Stimulated activated CD4-positive, alpha-beta T cell treated with anti-CD3 and anti-CD28 coated beads, Interleukin-12 subunit alpha, Interleukin-12 subunit beta, amount 100 ng/mL, for 24 hours (primary cell): ENCODE measurements at regions not wholly inside any gene's neighbourhood (a gene's known extent, or its start where the extent isn't known, plus 50 kb on each side); places are given as distances from the start of the nearest gene placed in this dataset.

Experiments
- DNase-seq, 2 experiments: peaks; one replicate each; pipeline ENCODE4 v3.0.0-alpha.2; 2020; ENCODE audit warnings: low read depth in 2 of 2

- no peak for DNase-seq
Observed at GRCh38 chr22:34429314-34429713, 509.0 kb upstream of the LARGE1 start.

DNA sequence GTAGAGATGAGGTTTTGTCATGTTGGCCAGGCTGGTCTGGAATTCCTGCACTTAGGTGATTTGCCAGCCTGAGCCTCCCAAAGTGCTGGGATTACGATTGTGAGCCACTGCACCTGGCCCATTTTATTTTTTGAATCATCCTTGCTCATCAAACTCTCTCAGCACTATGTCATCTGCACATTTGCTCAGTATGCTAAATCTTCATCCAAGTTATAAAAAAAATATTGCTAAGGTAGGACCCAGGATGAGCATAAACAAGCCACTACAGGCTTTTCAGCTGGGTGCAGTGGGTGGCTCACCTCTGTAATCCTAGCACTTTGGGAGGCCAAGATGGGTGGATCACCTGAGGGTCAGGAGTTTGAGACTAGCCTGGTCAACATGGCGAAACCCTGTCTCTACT is 510.1 kb upstream of the LARGE1 start:
- DNase-seq: no peak

GRCh38 chr22:34434371-34434770 is 514.1 kb upstream of the LARGE1 start:
- DNase-seq: no peak

DNA sequence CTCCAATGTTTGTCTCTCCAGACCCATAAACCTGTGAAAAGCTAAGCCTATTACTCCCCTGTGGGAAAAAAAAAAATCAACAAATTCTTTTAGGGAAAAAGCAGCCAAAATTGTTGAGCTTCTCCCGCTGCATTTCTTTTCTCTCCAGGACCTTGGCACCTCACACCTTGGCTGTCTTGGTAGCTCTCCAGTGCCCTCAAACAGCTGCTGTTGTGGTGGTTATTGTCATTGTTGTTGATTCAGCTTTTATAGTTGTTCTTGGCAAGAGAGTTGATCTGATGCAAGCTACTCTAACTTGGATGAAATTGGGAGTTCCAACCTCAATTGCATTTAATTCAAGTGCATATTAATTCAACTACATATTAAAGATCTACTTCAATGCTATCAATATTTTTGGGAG is 516.9 kb upstream of the LARGE1 start:
- DNase-seq: no peak

DNA sequence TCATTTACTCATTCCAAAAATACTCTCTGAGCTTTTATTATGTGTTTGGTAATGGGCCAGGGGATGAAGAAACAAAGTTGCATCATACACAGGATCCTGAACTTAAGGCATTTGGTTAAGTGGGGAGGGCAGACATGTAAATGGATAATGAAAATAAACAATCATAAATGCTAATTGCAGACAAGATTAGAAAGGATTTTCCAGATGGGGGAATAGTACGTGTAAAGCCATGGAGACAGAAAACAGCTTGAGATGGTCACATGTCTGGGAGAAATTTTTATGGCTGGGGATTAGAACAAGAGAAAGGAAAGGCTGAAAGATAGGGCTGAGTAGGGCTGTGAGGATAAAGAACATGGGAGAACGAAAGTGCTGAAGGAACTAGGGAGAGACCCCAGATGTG is 534.3 kb upstream of the LARGE1 start:
- DNase-seq: no peak

DNA sequence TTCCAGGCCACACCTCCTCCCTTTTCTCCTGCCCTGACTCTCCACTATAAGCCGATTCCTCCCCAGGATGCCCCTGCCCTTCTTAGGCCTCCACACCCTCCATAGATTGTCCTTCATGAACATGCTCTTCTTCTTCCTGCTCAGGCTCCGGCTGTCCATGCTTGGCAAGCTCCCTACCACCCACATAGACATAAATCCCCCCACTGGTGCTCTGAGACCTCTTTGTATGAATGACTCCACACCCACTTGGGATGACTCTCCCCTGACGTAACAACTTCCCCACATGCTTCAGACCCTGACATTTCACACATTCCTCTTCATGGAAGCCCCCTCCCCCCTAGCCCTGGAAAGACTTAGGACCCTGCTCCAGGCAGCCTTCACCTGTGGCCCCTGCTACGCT is 542.5 kb upstream of the LARGE1 start:
- DNase-seq: no peak

- DNase-seq: no peak
Observed at GRCh38 chr22:34475886-34476285, 555.6 kb upstream of the LARGE1 start.

DNA sequence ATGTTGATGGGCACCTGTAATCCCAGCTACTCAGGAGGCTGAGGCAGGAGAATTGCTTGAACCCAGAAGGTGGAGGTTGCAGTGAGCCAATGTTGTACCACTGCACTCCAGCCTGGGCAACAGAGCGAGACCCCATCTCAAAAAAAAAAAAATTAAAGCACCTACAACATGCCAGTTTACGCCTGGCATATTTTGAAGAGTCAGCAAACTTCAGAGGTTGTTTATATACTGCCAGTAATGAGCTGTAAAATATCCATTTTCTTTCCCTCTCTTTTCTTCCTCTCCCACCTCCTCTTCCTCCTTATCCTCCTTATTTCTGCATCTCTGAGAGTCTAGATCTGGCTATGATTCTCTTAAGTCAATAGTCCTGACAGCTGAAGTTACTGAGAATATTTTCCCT is 556.5 kb upstream of the LARGE1 start:
- DNase-seq: no peak

DNA sequence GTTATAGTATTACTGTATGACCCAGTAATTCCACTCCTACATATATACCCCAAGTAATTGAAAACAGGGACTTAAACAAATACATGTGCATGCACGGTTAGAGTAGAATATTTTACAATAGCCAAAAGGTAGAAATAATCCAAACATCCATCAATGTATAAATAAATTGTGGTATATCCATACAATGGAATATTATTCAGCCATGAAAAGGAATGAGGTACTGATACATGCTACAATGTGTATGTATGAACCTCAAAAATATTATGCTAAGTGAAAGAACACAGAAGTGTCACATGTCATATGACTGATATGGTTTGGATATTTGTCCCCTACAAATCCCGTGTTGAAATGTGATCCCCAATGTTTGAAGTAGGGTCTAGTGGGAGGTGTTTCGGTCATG is 560.8 kb upstream of the LARGE1 start:
- DNase-seq: no peak

GRCh38 chr22:34486381-34486780 is 566.1 kb upstream of the LARGE1 start:
- DNase-seq: no peak

DNA sequence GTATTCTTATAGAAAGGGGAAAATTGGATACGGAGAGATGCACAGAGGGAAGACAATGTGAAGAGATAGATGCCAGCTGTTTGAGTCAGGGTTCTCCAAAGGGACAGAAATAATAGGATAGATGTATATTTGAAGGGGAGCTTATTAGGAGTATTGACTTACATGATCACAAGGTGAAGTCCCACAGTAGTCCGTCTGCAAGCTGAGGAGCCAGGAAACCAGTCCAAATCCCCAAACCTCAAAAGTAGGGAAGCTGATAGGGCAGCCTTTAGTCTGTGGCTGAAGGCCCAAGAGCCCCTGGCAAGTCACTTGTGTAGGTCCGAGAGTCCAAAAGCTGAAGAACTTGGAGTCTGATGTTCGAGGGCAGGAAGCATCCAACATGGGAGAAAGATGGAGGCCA is 569.6 kb upstream of the LARGE1 start:
- no peak for DNase-seq

- no peak for DNase-seq
Observed at GRCh38 chr22:34490886-34491285, 570.6 kb upstream of the LARGE1 start.

DNA sequence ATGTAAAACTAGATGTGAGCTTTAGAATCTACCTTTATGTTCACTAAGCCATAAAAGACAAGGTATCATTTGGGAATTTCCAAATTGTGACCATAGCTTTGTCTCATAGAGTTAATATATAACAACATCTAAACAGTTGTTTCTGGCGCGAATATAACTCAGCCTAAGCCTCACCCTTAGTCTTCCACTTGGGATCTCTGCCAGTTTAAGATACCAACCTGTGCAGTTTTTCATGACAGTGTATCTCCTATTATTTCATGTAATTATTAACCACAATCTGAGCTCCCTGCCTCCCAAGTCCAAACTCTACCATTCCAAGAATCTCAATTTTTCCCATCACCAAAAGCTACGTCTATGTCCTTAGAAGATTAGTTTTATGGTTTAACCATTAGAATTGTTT is 572.5 kb upstream of the ISX start:
- no peak for DNase-seq

DNA sequence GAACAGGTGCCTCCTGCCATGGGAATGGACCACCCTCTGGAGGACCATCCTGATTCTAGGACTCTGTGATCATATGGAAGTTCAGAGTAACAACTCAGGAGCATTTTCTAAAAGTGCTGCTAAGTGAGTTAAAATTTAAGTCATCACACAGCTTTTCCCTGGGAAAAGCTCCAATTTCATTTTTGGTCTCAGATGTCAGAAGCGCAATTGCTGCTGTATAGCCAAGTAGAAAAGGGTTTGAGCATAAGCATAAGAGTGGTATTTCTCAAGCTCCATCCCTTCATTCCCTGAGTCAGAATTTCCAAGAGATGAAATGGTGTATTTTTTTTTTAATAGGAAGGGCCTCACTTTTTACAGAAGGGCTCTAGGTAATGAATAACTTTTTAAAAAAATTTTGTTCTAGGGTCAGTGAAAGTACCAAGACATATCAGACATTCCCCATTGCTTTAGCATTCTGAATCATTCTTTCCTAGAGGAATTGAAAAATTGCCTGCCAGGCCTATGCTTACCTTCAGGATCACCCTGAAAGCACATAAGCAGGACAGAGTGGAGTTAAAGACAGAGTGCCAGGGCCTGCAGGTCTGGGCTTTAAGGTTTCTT is 564.5 kb upstream of the ISX start:
- DNase-seq: no peak

GRCh38 chr22:34502821-34503220 is 563.1 kb upstream of the ISX start:
- no peak for DNase-seq

DNA sequence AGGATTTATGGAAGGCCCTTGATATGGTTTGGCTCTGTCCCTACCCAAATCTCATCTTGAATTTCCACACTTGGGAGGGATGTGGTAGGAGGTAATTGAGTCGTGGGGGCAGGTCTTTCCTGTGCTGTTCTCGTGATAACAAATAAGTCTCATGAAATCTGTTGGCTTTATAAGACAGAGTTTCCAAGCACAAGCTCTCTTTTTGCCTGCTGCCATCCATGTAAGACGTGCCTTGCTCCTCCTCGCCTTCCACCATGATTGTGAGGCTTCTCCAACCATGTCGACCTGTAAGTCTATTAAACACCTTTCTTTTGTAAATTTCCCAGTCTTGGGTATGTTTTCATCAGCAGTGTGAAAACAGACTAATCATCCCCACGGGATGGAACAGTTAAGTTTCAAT is 557.2 kb upstream of the ISX start:
- DNase-seq: no peak

- DNase-seq: no peak
Observed at GRCh38 chr22:34526681-34527080, 539.3 kb upstream of the ISX start.

DNA sequence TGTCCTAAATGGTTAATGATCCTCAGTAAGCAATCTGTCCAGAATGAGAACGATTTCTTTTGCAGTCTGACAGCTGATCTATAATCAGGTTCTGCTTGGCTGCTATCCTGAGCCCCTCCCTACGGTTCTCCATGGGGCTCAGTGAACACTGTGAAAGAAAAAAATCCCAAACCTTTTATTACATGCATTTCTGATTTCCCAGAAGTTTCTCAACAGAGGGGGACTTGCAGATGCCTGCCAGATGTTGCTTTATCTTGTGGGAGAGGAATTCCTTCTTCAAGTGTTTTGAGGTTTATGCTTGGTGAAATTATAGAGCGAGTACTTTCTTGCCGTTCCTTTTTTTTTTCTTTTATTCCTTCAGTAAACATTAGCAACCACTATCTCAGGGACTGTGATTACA is 531.9 kb upstream of the ISX start:
- DNase-seq: no peak

DNA sequence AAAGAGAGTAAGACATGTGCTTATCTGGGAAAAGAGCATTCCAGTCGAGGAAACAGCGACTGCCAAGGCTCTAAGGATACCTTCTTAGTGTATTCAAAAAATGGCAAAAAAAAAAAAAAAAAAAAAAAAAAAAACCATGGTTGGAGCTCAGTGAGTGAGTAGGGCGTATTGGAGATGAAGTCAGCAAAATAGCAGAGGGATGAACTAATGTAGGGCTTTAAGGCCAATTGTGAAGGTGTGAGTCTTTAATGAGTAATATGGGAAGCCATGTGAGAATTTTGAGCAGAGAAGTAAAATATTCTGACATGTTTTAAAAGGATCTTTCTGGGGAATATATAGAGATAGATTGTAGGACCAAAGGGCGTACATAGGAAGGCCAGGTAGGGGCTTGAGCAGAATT is 498.6 kb upstream of the ISX start:
- no peak for DNase-seq

DNA sequence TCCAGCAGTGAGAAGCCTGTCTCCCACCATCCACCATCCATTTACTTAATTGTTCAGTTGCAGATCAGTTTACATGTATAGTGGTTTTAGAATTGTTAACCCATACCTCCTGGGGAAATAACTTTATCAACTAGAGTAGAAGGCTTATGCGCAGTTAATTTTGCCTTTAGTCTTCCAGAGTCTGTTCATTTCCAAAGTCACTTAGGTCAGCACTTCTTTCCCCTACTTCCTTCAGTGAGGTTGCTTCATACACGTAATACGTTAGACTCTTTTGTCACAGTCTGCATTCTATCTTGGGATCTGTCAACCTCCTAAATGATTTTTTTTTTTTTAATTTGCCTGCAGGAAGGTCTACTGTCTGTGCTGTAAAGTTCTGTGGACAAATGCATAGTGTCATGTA is 495.6 kb upstream of the ISX start:
- DNase-seq: no peak

DNA sequence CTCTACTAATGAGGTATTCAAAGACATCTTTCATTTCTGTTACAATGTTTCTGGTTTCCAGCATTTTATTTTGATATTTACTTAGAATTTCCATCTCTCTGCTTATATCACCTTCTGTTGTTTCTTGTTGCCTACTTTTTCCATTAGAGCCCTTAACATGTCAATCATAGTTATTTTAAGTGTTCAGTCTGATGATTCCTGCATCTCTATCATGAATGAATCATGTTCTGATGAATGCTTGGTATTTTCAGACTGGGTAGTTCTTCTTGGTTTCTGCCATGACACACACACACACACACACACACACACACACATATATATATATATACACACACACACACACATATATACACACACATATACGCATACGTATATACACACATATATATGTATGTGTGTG is 486.4 kb upstream of the ISX start:
- no peak for DNase-seq

- DNase-seq: no peak
Observed at GRCh38 chr22:34587357-34588356, 478.3 kb upstream of the ISX start.

GRCh38 chr22:34588871-34589545 is 476.9 kb upstream of the ISX start:
- DNase-seq: no peak
